ENCODE measurements at regions not wholly inside any gene's neighbourhood (a gene's known extent, or its start where the extent isn't known, plus 50 kb on each side); places are given as distances from the start of the nearest gene placed in this dataset.

- TF ChIP-seq CTCF (conservative IDR thresholded peaks at IDR 0.05; ENCODE audit: low read depth in 2 of 2) (no peak), POLR2AphosphoS5 (IDR thresholded peaks at IDR 0.05; ENCODE audit: low read depth) (no peak), NANOG (IDR thresholded peaks at IDR 0.05; ENCODE audit: borderline replicate concordance) (no peak), REST (IDR thresholded peaks at IDR 0.05; ENCODE audit: unreplicated experiment) (no peak), ZNF114 (CRISPR knock-in tag; IDR thresholded peaks at IDR 0.05) (no peak)
These were observed 61.5 kb upstream of the FKBP1C start (continued) for GRCh38 chr6:63149730-63150129.

GRCh38 chr6:63154535-63154934, 56.7 kb upstream of the FKBP1C start:
- Histone ChIP-seq H3K4me1 (ENCODE audit: insufficient read depth) (no peaks in the 10 kb centered on the region), H2AFZ (no peak overlapping the region), H3K27me3 (ENCODE audit: insufficient read depth) (no peaks in the 10 kb centered on the region), H3K9me2 (ENCODE audit: insufficient read depth) (no peaks in the 10 kb centered on the region), H3K79me2 (replicated peaks; ENCODE audit: insufficient read depth) (no peaks in the 10 kb centered on the region), H3F3A (replicated peaks; ENCODE audit: low read depth) (no peaks in the 10 kb centered on the region), H3K4me3 (no peak overlapping the region), H3K36me3 (ENCODE audit: insufficient read depth) (no peaks in the 10 kb centered on the region), H3K4me2 (no peak overlapping the region), H4K20me1 (replicated peaks; ENCODE audit: insufficient read depth) (no peaks in the 10 kb centered on the region), H3K27ac (ENCODE audit: low read depth) (no peak overlapping the region)
- H3K27ac Mint-ChIP-seq = no peak overlapping the region
- ATAC-seq (no peak), DNase-seq (ENCODE audit: low spot score) (no peak)
- TF ChIP-seq CREB1 (CRISPR knock-in tag; IDR thresholded peaks at IDR 0.05; ENCODE audit: low read depth) (no peak), CTCF (conservative IDR thresholded peaks at IDR 0.05; ENCODE audit: low read depth in 2 of 2) (no peak), JUNB (IDR thresholded peaks at IDR 0.05; ENCODE audit: unreplicated experiment) (no peak), POLR2AphosphoS5 (IDR thresholded peaks at IDR 0.05; ENCODE audit: low read depth) (no peak), NANOG (IDR thresholded peaks at IDR 0.05; ENCODE audit: borderline replicate concordance) (no peak)
- TF ChIP-seq, protein P1, sequence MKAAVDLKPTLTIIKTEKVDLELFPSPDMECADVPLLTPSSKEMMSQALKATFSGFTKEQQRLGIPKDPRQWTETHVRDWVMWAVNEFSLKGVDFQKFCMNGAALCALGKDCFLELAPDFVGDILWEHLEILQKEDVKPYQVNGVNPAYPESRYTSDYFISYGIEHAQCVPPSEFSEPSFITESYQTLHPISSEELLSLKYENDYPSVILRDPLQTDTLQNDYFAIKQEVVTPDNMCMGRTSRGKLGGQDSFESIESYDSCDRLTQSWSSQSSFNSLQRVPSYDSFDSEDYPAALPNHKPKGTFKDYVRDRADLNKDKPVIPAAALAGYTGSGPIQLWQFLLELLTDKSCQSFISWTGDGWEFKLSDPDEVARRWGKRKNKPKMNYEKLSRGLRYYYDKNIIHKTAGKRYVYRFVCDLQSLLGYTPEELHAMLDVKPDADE (IDR thresholded peaks at IDR 0.05) = no peak
- H3K4me3 Mint-ChIP-seq = no peak overlapping the region
- no peaks in the 10 kb centered on the region for H3K36me3 Mint-ChIP-seq (ENCODE audit: low read depth)
- no peaks in the 10 kb centered on the region for H3K4me1 Mint-ChIP-seq
- H3K9me3 Mint-ChIP-seq = peaks cover 8% of the 10 kb centered on the region
- H3K27me3 Mint-ChIP-seq (ENCODE audit: insufficient read depth, low read depth, poor library complexity) = no peaks in the 10 kb centered on the region
